GM21423 (cell line): ENCODE measurements at regions not wholly inside any gene's neighbourhood (a gene's known extent, or its start where the extent isn't known, plus 50 kb on each side); places are given as distances from the start of the nearest gene placed in this dataset.

Experiments
- ATAC-seq: cut with Tn5 transposase; IDR thresholded peaks from one replicate; pipeline ENCODE4 v1.9.1; 2021; ENCODE audit warnings: mild to moderate bottlenecking, moderate library complexity; ENCODE audit not compliant: unreplicated experiment

DNA sequence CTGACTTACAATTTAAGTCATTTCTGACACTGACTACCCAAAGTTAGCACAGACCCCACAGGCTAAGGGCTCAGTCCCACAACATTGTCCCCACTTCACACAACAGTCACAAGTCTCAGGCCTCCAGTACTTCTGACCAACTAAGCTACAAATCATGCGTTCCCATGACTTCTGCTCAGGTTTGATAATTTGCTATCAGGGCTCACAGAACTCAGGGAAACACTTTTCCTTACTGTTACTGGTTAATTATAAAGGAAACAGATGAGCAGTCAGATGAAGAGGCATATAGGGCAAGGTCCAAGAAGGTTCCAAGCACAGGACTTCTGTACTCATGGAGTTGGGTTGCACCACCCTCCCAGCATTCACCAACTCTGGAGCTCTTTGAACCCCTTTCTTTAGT lies 151.2 kb upstream of the TNR start:
- ATAC-seq = no peak

- ATAC-seq = no peak
These were observed 149.8 kb upstream of the TNR start for GRCh38 chr1:175893192-175893591.

DNA sequence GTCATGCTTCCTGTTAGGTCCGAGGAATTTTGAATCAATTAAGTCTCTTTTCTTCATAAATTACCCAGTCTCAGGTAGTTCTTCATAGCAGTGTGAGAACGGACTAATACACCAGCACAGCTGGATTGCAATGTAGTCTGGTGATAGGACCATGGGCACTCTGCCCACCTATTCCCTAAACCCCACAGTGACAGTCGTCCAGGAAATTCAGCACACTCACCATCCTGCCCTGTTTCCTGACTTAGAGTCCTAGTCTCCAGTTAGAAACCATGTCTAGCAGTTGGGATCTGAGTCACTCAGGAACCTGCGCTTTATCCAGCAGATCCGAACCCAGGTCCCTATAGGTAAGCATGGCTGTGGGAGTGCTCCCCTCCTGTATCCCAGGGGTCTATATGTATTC lies 149.3 kb upstream of the TNR start:
- no peak for ATAC-seq

- no peak for ATAC-seq
These were observed 148.5 kb upstream of the TNR start for GRCh38 chr1:175891783-175892309.

- ATAC-seq = no peak
These were observed 147.6 kb upstream of the TNR start for GRCh38 chr1:175890958-175891357.

DNA sequence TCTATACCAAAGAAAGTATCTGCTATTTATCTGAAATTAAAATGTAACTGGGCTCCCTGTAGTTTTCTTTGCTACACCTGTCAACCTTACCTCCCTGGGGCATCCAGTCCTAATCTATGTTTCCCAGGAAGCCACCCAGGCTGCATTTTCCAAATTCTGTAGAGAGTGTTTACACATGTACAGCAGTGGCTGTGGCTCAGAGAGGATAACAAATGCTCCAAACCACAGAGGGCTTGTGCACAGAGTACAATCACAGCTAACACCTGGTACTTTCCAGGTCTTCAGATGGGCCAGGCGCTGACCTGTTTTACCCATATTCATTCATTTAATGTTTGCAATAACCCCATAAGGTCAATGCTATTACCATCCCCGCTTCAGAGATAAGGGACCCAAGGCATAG lies 146.5 kb upstream of the TNR start:
- ATAC-seq = no peak

DNA sequence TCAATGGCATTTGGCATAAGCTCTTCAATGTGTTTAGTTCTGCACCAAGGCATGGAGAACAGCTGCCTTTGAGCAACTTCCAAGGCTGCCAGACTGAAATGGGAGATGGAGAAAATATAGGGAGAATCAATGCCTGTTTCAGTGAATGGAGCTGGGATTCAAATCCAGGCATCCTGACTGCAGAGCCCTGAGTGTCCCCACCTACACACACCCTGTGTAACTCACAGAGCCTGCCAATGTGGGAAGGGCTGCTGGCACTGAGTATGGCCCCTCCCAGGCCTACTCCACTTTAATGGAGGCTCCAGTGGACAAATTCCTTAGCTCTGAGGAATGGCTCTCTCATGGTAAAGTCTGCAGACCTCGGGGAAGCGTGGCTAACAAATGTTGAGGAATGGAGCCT lies 145.6 kb upstream of the TNR start:
- ATAC-seq = no peak

DNA sequence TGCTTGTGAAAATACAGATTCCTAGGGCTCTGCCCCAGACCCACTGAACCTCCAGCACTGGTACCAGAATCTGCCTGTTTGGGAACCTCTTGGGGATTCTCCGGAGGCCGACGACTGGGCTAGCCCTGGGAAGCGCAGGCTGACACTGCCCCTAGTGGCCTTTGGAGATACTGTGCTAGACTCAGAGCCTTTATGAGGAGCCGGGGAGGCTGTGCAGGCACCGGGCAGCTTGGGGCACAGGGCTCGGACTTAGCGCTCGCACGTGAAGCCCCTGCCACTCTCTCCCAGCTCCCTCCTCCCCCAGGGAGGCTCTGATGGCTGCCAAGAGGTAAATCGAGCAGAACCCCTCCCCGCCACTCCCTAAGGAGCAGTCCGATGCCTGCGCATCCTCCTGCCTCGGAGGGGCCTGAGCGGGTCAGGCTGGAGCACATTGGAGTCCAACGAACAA lies 144.6 kb upstream of the TNR start:
- ATAC-seq = peak; percentile 85

GRCh38 chr1:175887521-175887920 lies 144.1 kb upstream of the TNR start:
- ATAC-seq = no peak

- no peak for ATAC-seq
These were observed 141.9 kb upstream of the TNR start for GRCh38 chr1:175885326-175885725.

GRCh38 chr1:175884369-175884768 lies 141.0 kb upstream of the TNR start:
- ATAC-seq = no peak

DNA sequence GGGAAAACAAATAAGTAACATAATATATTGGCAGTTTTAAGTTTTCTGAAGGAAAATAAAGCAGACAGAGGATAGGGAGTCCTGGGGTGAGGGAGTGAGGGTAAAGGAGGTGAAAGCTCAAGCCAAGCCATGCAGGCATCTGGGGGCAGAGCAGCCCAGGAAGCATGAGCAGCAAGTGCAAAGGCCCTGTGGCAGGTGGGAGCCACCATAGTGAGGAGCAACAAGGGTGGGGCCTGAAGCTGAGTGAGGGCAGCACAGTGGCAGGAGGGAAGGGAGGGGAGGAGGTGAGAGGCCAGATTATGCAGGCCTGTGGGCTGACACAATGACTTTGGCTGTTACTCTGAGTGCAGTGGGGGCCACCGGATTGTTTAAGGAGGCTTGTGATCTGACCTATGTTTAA lies 138.8 kb upstream of the TNR start:
- no peak for ATAC-seq

GRCh38 chr1:175881246-175881976 lies 138.0 kb upstream of the TNR start:
- no peak for ATAC-seq

GRCh38 chr1:175878775-175879174 lies 135.4 kb upstream of the TNR start:
- no peak for ATAC-seq

DNA sequence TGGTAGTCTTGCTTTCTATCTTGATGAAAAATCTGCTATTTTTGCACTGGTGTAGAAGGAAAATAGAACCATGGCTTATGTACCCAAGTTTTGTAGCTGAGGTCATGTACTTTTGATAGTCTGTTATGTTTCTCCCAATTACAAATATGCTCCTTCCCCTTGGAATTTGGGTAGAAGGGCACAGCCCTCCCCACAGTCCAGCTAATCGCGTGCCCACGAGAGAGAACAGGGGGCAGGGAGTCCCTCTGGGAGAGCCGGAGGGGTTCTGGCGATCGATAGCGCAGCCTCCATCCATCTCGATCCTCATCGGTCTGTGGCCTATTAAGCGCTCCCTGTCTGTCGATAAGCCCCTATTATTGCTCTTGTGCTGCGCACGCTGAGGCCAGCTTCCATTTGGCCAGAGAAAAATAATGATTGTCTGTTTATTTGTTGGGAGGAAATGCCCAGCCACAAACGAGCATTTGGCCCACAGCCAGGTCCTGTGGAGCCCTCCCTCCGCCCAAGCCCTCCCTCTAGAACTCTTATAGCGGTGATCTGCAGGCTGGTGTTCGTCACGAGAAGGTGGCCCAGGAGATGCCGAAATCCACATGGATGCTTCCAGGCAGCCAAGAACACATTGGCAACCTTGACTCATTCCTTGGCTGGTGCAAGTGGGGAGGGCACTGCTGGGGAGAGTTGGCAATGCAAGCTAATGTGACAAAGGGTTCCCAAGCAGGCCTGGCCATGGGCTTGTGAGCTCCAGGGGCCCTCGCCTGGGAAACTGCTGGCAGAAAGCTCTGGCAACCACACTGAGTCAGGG lies 134.7 kb upstream of the TNR start:
- no peak for ATAC-seq

DNA sequence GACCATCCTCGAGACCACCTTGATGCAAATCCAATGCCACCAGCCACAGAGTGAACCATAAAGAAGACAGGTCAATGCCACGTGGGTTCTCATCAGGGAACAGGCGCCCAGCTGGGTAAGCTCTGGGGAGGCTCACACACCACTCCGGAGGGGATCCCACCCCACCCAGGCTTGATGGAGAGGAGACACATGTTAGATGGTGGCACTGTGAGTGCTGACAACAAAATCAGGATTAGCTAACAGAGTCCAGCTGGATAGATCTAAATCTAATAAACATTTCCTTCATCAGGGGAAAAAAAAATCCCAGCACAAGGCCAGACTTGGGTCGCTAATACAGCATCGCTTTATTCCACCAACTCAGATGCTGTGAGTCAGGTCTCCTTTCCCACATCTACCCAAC lies 132.2 kb upstream of the TNR start:
- no peak for ATAC-seq

DNA sequence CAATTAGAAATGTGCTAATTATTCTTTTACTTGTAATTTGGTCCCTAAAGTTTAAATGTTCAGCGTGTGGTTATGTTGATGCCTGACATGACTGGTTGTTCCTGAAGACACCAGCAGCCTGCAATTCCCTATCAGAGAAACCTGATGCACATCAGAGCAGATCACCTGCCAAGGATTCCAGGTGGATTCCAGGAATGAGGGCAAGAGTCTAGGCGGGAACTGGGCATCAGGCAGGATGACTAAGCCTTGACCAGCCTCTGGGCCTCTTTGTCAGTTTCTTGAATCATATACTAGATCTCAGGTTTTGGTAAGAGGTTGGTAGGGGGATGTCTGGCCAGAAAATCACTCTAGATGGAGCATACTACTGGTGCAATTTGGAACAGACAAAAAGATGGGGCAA lies 130.7 kb upstream of the TNR start:
- no peak for ATAC-seq

- ATAC-seq = peak; percentile 85
These were observed 130.0 kb upstream of the TNR start for GRCh38 chr1:175873290-175873935.

DNA sequence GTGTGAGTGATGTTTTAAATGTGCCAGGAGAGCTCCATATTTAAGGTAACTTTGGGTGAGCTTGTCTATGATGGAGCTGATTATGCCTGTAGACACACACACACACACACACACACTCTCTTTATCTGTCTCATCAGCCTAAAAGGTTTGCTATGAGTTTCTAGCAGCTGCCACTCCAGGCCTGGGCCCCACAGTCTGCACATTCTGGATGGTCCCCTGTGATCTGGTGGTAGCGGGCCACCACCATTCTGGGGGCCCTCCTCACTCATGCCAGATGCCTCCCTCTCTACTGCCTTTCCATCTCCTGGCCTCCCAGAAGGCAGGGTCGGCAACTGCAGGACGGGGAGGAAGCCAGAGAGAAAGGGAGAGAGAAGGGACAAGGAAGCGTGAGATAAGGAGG lies 129.2 kb upstream of the TNR start:
- no peak for ATAC-seq

DNA sequence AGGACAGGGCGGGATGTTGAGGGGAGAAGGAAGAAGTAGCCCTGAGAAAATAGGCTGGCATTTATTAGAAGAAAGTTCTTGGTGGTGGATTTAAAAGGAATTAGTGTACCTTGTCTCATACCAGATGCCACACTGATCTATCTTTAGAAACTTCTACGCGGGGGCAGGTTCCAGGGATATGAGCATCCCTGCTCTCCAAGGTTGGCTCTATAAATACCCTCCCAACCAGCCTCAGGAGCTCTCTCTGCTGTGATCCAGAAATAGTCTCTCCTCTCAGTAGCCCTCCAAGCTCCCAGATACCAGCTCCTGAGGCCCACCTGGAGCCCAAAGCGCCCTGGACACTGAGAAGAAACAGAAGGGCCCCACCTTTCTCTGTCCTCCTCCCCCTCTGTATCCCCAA lies 128.3 kb upstream of the TNR start:
- ATAC-seq = no peak

- ATAC-seq = no peak
These were observed 126.8 kb upstream of the TNR start for GRCh38 chr1:175870217-175870616.

DNA sequence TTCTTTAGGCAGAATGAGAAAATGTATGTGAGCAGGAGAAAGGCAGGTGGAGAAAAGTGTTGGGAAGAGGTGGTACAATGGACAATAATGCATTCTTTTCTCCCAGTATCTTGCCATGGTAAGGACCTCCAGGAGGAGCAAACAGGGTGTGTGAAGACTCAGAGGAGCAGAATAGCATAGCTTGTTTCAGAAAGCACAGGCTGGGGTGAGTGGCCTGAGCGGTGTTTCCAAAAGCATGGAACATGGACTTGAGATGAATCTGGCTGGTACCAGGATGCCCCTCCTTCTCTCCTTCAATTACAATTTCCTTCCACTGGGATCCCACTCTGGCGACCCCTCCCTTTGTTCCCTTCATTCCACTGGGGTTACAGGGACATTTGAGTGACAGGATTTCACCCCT lies 123.4 kb upstream of the TNR start:
- ATAC-seq = no peak
